Stimulated activated naive B cell treated with anti-CD40 and anti-IgM and Interleukin-4, amounts not matched to agents 10 μg/mL and 1 μg/mL and 100 μg/mL, for 72 hours (primary cell): ENCODE measurements at regions not wholly inside any gene's neighbourhood (a gene's known extent, or its start where the extent isn't known, plus 50 kb on each side); places are given as distances from the start of the nearest gene placed in this dataset.
A peak's percentile ranks its signal among the peaks of the same experiment; 100 is the strongest.
"Not testable (repeated sequence)": the region's sequence is repeated elsewhere in the genome, so short reads cannot be mapped to it uniquely, and the experiment has no call there.

ENCODE experiments used
- ATAC-seq, 2 donors: fragments of 150-1000 bp; cut with Tn5 transposase; replicated peaks; 2 replicates each; pipeline ENCODE4 v1.10.0; 2021; ENCODE audit warnings: moderate library complexity in 1 of 2
- DNase-seq: peaks from one replicate; pipeline ENCODE4 v3.0.0; 2021
- H3K27ac Mint-ChIP-seq: one replicate; pipeline ENCODE4 v1.8.0; 2022; ENCODE audit warnings: mild to moderate bottlenecking, mixed read lengths
- H3K27me3 Mint-ChIP-seq, 2 donors: one replicate each; pipeline ENCODE4 v1.8.0; 2022; ENCODE audit warnings: mixed read lengths in 2 of 2
- H3K36me3 Mint-ChIP-seq, 2 donors: one replicate each; pipeline ENCODE4 v1.8.0; 2022; ENCODE audit warnings: mixed read lengths in 2 of 2, mild to moderate bottlenecking in 1 of 2
- H3K4me1 Mint-ChIP-seq, 2 donors: one replicate each; pipeline ENCODE4 v1.8.0; 2022; ENCODE audit warnings: mixed read lengths in 2 of 2, mild to moderate bottlenecking in 1 of 2
- H3K4me3 Mint-ChIP-seq, 2 donors: one replicate each; pipeline ENCODE4 v1.8.0; 2022; ENCODE audit warnings: mild to moderate bottlenecking in 2 of 2, mixed read lengths in 2 of 2, moderate library complexity in 1 of 2
- H3K9me3 Mint-ChIP-seq, 2 donors: one replicate each; pipeline ENCODE4 v1.8.0; 2022; ENCODE audit warnings: mixed read lengths in 2 of 2, mild to moderate bottlenecking in 1 of 2

DNA sequence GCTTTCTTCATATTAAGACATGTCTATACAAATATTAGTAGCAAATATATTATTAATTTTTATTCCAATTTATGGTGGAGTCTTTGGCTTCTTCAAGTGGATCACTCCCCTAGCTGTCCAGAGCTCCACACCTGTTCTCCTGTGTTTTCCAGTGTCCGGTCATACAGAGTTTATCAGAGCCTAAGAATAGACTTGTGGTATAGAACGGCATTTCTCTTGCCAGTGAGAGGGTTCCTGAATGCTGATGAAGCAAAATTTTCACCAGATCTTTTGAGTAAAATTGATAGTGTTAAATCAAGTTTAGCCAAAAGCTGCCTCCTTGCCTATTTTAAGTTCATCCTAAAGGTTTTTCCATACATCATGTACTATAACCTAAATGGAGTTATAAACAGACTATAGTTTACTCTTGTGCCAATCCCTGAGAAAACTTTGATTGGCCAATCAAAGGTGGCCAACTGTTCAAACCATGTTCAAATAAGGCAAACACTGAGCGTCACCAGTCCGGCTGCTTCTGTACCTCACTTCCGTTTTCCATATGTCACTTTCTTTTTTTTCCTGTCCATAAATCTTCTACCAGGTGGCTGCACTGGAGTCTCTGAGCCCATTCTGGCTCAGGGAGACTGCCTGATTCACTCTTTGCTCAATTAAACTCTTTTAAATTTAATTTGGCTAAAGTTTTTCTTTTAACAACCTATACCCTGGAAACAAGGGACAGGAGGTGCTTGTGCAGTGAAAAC is 422.7 kb upstream of the FRG2C start:
- H3K36me3 Mint-ChIP-seq, H3K9me3 Mint-ChIP-seq, H3K4me1 Mint-ChIP-seq, H3K4me3 Mint-ChIP-seq, DNase-seq, H3K27ac Mint-ChIP-seq, H3K27me3 Mint-ChIP-seq: not testable (repeated sequence)
- peak in 1 of 2 donors; percentile 27 for ATAC-seq

GRCh38 chr3:75242012-75242735 is 422.0 kb upstream of the FRG2C start:
- H3K27ac Mint-ChIP-seq = no peak overlapping the region
- H3K4me1 Mint-ChIP-seq = no peaks in the 10 kb centered on the region
- ATAC-seq = no peak
- peaks cover 0 to 2% of the 10 kb centered on the region in 2 donors for H3K9me3 Mint-ChIP-seq
- H3K36me3 Mint-ChIP-seq = no peaks in the 10 kb centered on the region
- no peak overlapping the region for H3K4me3 Mint-ChIP-seq
- H3K27me3 Mint-ChIP-seq = no peaks in the 10 kb centered on the region
- DNase-seq = no peak

- H3K27me3 Mint-ChIP-seq = peaks cover 0 to 4% of the 10 kb centered on the region in 2 donors
- H3K9me3 Mint-ChIP-seq = no peaks in the 10 kb centered on the region
- no peaks in the 10 kb centered on the region for H3K4me1 Mint-ChIP-seq
- no peak overlapping the region for H3K27ac Mint-ChIP-seq
- ATAC-seq (no peak), DNase-seq (no peak)
- H3K4me3 Mint-ChIP-seq = no peak overlapping the region
- H3K36me3 Mint-ChIP-seq = no peaks in the 10 kb centered on the region
Observed at GRCh38 chr3:75248974-75249373, 415.2 kb upstream of the FRG2C start.

- no peak for ATAC-seq
- H3K27ac Mint-ChIP-seq = no peak overlapping the region
- no peak for DNase-seq
- peaks cover 0 to 4% of the 10 kb centered on the region in 2 donors for H3K27me3 Mint-ChIP-seq
- no peaks in the 10 kb centered on the region for H3K9me3 Mint-ChIP-seq
- H3K4me1 Mint-ChIP-seq = no peaks in the 10 kb centered on the region
- no peak overlapping the region for H3K4me3 Mint-ChIP-seq
- H3K36me3 Mint-ChIP-seq = no peaks in the 10 kb centered on the region
Observed at GRCh38 chr3:75254685-75255084, 409.4 kb upstream of the FRG2C start.

DNA sequence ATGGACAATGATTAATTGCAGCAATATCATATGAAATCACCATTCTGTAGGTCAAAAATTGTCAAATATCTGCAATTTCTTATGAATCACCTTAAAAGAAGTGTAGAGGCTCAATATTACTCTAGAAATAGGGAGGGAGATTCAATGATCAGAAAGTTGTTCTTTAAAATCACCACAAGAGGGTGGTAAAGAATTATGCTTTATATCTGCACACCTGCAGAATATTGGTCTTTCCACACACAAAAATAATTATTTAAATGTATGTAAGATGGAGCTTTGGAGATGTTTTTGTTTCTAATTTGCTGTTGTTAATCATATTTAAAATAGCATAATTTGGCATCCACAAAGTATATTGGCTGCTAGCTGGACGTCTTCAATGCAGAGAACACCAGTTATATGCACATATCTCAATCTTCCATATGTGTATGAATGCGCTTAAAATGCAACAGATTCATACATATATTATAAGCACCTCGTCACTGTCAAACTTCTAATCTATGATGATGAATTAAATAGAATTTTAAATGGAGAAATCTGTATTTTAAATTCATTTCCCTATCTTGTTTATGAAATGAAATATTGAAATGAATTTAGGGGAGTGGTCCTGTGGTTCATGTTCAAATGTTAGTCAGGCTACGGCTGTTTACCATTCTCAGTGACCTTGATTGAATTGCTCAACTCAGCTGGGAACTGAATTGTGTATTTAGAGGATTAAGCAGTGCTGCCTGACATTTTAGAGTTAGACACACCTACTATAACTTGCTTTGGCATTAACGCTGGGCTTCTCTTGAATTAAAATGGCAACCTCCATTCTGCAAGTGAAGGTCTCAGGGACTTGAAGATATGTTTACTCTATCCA is 405.1 kb upstream of the FRG2C start:
- H3K4me1 Mint-ChIP-seq, H3K4me3 Mint-ChIP-seq, H3K27ac Mint-ChIP-seq, H3K27me3 Mint-ChIP-seq, H3K9me3 Mint-ChIP-seq, H3K36me3 Mint-ChIP-seq, DNase-seq: not testable (repeated sequence)
- ATAC-seq = peak in 1 of 2 donors; percentile 49

DNA sequence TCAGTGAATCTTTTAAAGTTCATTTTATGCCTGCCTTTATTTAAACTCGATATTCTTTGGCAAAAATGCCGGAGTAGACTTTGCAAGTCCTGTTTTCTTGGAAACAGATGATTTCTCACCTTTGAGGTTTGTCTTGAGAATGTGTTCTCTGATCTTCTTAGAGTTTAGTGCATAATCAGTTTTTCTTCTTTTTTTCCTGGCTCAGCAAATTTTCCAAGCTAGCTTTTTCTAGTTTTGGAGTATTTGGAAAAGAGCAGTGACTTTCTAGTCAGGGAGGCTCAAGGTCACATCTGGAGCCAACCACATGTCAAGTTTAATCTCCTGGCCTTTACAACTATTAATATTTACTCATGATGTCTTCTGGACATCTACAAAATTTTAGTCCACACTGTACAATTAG is 403.2 kb upstream of the FRG2C start:
- not testable (repeated sequence) for H3K27ac Mint-ChIP-seq, H3K27me3 Mint-ChIP-seq, DNase-seq, H3K4me1 Mint-ChIP-seq, ATAC-seq, H3K4me3 Mint-ChIP-seq, H3K36me3 Mint-ChIP-seq, H3K9me3 Mint-ChIP-seq

DNA sequence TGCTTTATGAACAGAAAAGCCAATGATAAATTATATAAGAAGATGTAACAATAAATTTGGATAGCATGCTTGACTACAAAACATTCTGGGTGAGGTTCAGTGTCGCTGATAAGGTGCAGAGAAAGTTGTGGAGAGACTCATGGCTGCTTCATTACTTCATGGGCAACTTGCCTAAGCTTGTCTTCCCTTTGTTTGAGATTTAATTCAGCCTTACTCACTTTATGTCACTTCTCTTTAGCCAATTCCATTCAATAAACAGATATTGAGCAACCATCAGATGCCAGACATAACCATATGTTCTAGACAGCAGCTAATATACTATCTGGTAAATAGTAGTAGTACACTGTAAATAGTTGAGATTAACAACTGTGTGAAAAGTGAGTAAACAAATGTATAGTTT is 401.5 kb upstream of the FRG2C start:
- no peaks in the 10 kb centered on the region for H3K4me1 Mint-ChIP-seq
- H3K9me3 Mint-ChIP-seq = no peaks in the 10 kb centered on the region
- no peak overlapping the region for H3K27ac Mint-ChIP-seq
- no peak for DNase-seq
- H3K4me3 Mint-ChIP-seq = no peak overlapping the region
- H3K27me3 Mint-ChIP-seq = peaks cover 0 to 4% of the 10 kb centered on the region in 2 donors
- no peaks in the 10 kb centered on the region for H3K36me3 Mint-ChIP-seq
- ATAC-seq = no peak

GRCh38 chr3:75265897-75266296 is 398.2 kb upstream of the FRG2C start:
- Mint-ChIP-seq H3K36me3 (no peaks in the 10 kb centered on the region), H3K27me3 (no peaks in the 10 kb centered on the region), H3K4me1 (no peaks in the 10 kb centered on the region), H3K4me3 (no peak overlapping the region), H3K27ac (no peak overlapping the region), H3K9me3 (no peaks in the 10 kb centered on the region)
- ATAC-seq (no peak), DNase-seq (no peak)

DNA sequence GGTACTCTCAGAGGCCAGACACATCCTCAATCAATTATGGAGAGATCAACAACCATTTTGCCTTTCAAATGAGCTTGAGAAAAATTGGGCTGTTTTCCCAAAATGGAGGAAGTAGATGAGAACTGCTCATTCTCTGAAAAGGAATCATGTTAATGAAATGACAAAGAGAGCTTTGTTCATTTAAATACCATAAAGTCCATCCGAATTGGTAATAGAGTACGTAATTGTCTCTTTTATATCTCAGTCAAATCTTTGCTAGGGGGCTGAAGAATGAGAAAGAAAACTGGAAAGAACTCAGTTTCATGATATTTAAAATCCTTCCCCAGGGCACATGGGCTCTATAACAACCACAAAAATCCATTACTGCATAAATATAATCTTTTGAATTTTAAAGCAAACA is 395.6 kb upstream of the FRG2C start:
- not testable (repeated sequence) for DNase-seq, ATAC-seq, H3K4me1 Mint-ChIP-seq, H3K27me3 Mint-ChIP-seq, H3K9me3 Mint-ChIP-seq, H3K27ac Mint-ChIP-seq, H3K36me3 Mint-ChIP-seq, H3K4me3 Mint-ChIP-seq

- not testable (repeated sequence) for H3K4me1 Mint-ChIP-seq, H3K36me3 Mint-ChIP-seq, H3K9me3 Mint-ChIP-seq, H3K27me3 Mint-ChIP-seq, DNase-seq, H3K4me3 Mint-ChIP-seq, H3K27ac Mint-ChIP-seq, ATAC-seq
Observed at GRCh38 chr3:75272237-75272636, 391.9 kb upstream of the FRG2C start.

DNA sequence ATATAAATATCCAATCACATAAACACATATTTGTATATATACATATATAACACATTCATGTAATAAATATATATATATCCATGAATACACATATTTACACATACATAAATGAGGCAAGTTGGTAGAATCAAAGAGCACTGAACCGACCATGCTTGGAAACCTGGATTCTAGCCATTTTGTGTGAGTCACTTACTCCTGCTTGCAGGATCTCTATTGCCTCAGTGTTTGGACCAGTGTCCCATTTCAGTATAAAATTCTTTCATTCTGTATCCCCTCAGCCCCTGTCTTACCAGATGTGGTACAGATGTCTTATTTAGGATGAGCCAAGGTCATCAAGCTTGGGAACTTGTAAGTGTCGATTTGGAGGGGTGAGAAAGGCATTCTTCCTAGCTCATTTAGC is 391.4 kb upstream of the FRG2C start:
- DNase-seq = no peak
- Mint-ChIP-seq H3K36me3 (no peaks in the 10 kb centered on the region), H3K4me1 (no peaks in the 10 kb centered on the region), H3K9me3 (peaks cover under 1 to 3% of the 10 kb centered on the region in 2 donors), H3K27ac (no peak overlapping the region), H3K4me3 (no peak overlapping the region), H3K27me3 (no peaks in the 10 kb centered on the region)
- no peak for ATAC-seq

- H3K4me3 Mint-ChIP-seq, H3K9me3 Mint-ChIP-seq, H3K27ac Mint-ChIP-seq, H3K27me3 Mint-ChIP-seq, H3K36me3 Mint-ChIP-seq, H3K4me1 Mint-ChIP-seq, DNase-seq: not testable (repeated sequence)
- ATAC-seq = peak in 1 of 2 donors; percentile 61
Observed at GRCh38 chr3:75285531-75286148, 378.5 kb upstream of the FRG2C start.

GRCh38 chr3:75288972-75289574 is 375.1 kb upstream of the FRG2C start:
- H3K27me3 Mint-ChIP-seq = not testable (repeated sequence)

GRCh38 chr3:75294124-75294523 is 370.0 kb upstream of the FRG2C start:
- Mint-ChIP-seq H3K36me3 (peaks cover 0 to under 1% of the 10 kb centered on the region in 2 donors), H3K27me3 (peaks cover 0 to 4% of the 10 kb centered on the region in 2 donors), H3K27ac (no peak overlapping the region), H3K4me3 (no peak overlapping the region), H3K4me1 (no peaks in the 10 kb centered on the region), H3K9me3 (peaks cover 3 to 5% of the 10 kb centered on the region in 2 donors)
- ATAC-seq (peak; percentile 50 to 65), DNase-seq (no peak)

More at GRCh38 chr3:75288972-75289574, 375.1 kb upstream of the FRG2C start:
- H3K9me3 Mint-ChIP-seq, DNase-seq, ATAC-seq, H3K4me3 Mint-ChIP-seq, H3K36me3 Mint-ChIP-seq, H3K4me1 Mint-ChIP-seq, H3K27ac Mint-ChIP-seq: not testable (repeated sequence)
